ENCODE measurements at regions not wholly inside any gene's neighbourhood (a gene's known extent, or its start where the extent isn't known, plus 50 kb on each side); places are given as distances from the start of the nearest gene placed in this dataset.

GRCh38 chr3:152683521-152683999 lies 151.4 kb upstream of the P2RY1 start:
- POLR2A ChIA-PET = no interaction called here

More at GRCh38 chr3:152683521-152683999, 151.4 kb upstream of the P2RY1 start:
- Histone ChIP-seq H3K4me1 (ENCODE audit: control insufficient read depth in 1 of 2, insufficient read depth in 2 of 2, low read length in 2 of 2) (0 out of 4 replicates have a peak, but pooled peaks cover 0 to 3% of the 10 kb centered on the region in 2 experiments), H3K4me3 (replicated peaks in 1 of 2; ENCODE audit: low read depth in 1 of 2, low read length in 2 of 2) (no peak overlapping the region), H3K9me2 (ENCODE audit: insufficient read depth) (no peaks in the 10 kb centered on the region), H3K9ac (ENCODE audit: low read length) (no peak overlapping the region), H3K36me3 (ENCODE audit: control insufficient read depth in 1 of 2, insufficient read depth in 2 of 2, low read length in 2 of 2) (no peaks in the 10 kb centered on the region), H3K9me3 (ENCODE audit: control insufficient read depth in 1 of 2, insufficient read depth in 1 of 2, low read depth in 1 of 2, low read length in 2 of 2) (peaks cover 0 to 5% of the 10 kb centered on the region in 2 experiments; a peak in 1 of 4 replicates), H3K79me2 (ENCODE audit: insufficient read depth, low read length) (no peaks in the 10 kb centered on the region), H3K27me3 (ENCODE audit: insufficient read depth, low read length) (no peaks in the 10 kb centered on the region), H3K27ac (ENCODE audit: low read depth, low read length) (no peak overlapping the region), H3K4me2 (ENCODE audit: low read length) (no peak overlapping the region), H4K20me1 (ENCODE audit: insufficient read depth) (no peaks in the 10 kb centered on the region), H2AFZ (ENCODE audit: low read depth, low read length, poor library complexity, severe bottlenecking) (no peak overlapping the region)
- ATAC-seq = no peak
- RAD21 ChIA-PET (ENCODE audit: low non-redundant PET in 1 of 2, low total read pairs in 2 of 2, uncharacterized antibody in 2 of 2, unreplicated experiment in 2 of 2) = no interaction called here
- DNase-seq (ENCODE audit: low read depth, low spot score) = no peak
- CTCF ChIA-PET = no interaction called here
- TF ChIP-seq ZNF274 (IDR thresholded peaks at IDR 0.05; ENCODE audit: low read depth, low read length) (no peak), CEBPB (IDR thresholded peaks at IDR 0.05; ENCODE audit: low read depth) (no peak), SP1 (IDR thresholded peaks at IDR 0.05; ENCODE audit: low read depth) (no peak), SIN3A (IDR thresholded peaks at IDR 0.05; ENCODE audit: low read depth) (no peak), JUND (IDR thresholded peaks at IDR 0.05) (no peak), SRF (IDR thresholded peaks at IDR 0.05; ENCODE audit: low read depth) (no peak), TCF7L2 (IDR thresholded peaks at IDR 0.05; ENCODE audit: borderline replicate concordance, extremely low read depth, insufficient read depth, insufficient read length) (no peak)
- TF ChIP-seq, protein P1, sequence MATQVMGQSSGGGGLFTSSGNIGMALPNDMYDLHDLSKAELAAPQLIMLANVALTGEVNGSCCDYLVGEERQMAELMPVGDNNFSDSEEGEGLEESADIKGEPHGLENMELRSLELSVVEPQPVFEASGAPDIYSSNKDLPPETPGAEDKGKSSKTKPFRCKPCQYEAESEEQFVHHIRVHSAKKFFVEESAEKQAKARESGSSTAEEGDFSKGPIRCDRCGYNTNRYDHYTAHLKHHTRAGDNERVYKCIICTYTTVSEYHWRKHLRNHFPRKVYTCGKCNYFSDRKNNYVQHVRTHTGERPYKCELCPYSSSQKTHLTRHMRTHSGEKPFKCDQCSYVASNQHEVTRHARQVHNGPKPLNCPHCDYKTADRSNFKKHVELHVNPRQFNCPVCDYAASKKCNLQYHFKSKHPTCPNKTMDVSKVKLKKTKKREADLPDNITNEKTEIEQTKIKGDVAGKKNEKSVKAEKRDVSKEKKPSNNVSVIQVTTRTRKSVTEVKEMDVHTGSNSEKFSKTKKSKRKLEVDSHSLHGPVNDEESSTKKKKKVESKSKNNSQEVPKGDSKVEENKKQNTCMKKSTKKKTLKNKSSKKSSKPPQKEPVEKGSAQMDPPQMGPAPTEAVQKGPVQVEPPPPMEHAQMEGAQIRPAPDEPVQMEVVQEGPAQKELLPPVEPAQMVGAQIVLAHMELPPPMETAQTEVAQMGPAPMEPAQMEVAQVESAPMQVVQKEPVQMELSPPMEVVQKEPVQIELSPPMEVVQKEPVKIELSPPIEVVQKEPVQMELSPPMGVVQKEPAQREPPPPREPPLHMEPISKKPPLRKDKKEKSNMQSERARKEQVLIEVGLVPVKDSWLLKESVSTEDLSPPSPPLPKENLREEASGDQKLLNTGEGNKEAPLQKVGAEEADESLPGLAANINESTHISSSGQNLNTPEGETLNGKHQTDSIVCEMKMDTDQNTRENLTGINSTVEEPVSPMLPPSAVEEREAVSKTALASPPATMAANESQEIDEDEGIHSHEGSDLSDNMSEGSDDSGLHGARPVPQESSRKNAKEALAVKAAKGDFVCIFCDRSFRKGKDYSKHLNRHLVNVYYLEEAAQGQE (IDR thresholded peaks at IDR 0.05; ENCODE audit: low read depth) = no peak
- TF ChIP-seq, protein P2, sequence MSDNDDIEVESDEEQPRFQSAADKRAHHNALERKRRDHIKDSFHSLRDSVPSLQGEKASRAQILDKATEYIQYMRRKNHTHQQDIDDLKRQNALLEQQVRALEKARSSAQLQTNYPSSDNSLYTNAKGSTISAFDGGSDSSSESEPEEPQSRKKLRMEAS (IDR thresholded peaks at IDR 0.05) = no peak
- TF ChIP-seq, protein P3, sequence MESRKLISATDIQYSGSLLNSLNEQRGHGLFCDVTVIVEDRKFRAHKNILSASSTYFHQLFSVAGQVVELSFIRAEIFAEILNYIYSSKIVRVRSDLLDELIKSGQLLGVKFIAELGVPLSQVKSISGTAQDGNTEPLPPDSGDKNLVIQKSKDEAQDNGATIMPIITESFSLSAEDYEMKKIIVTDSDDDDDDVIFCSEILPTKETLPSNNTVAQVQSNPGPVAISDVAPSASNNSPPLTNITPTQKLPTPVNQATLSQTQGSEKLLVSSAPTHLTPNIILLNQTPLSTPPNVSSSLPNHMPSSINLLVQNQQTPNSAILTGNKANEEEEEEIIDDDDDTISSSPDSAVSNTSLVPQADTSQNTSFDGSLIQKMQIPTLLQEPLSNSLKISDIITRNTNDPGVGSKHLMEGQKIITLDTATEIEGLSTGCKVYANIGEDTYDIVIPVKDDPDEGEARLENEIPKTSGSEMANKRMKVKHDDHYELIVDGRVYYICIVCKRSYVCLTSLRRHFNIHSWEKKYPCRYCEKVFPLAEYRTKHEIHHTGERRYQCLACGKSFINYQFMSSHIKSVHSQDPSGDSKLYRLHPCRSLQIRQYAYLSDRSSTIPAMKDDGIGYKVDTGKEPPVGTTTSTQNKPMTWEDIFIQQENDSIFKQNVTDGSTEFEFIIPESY (IDR thresholded peaks at IDR 0.05; ENCODE audit: extremely low read depth, insufficient replicate concordance, low read length) = no peak
- BruUV-seq (replicated peaks) = no TSS peak
- intact Hi-C loops (cut with micrococcal nuclease) = no loop called here
